Prostate gland (tissue), 2 donors: ENCODE measurements at regions not wholly inside any gene's neighbourhood (a gene's known extent, or its start where the extent isn't known, plus 50 kb on each side); places are given as distances from the start of the nearest gene placed in this dataset.

Experiments used
- DNase-seq: peaks from one replicate; pipeline ENCODE4 v3.0.0-alpha.2; 2019; ENCODE audit warnings: low spot score
- H3K27ac ChIP-seq, 2 donors: fragments of 200-600 bp; sonication (generic); 2 replicates each; pipeline ENCODE4 v1.5.1; 2017 to 2019
- H3K27me3 ChIP-seq: fragments of 200-600 bp; sonication (generic); replicated peaks from 2 replicates; pipeline ENCODE4 v1.5.1; 2019; ENCODE audit not compliant: insufficient read depth
- H3K36me3 ChIP-seq, 2 donors: fragments of 200-600 bp; sonication (generic); 1 replicate in 1 of 2; 2 replicates in 1 of 2; pipeline versions ENCODE4 v1.5.1 to v1.8.1; 2017 to 2019
- H3K4me1 ChIP-seq: fragments of 200-600 bp; sonication (generic); replicated peaks from 2 replicates; pipeline ENCODE4 v1.5.1; 2019
- H3K4me3 ChIP-seq, 2 donors: fragments of 200-600 bp; sonication (generic); 2 replicates each; pipeline ENCODE4 v1.5.1; 2017 to 2019
- H3K9me3 ChIP-seq: fragments of 200-600 bp; sonication (generic); 2 replicates; pipeline ENCODE4 v1.5.1; 2017
- POLR2A ChIP-seq: fragments of 450-650 bp; IDR thresholded peaks from one replicate; pipeline ENCODE4 v1.6.1; 2016; ENCODE audit warnings: antibody characterized with exemption, mild to moderate bottlenecking
- POLR2AphosphoS5 ChIP-seq: sonication (generic); formaldehyde crosslinking; IDR thresholded peaks from one replicate; pipeline ENCODE4 v1.6.1; 2017; ENCODE audit warnings: antibody characterized with exemption
- WGBS: methylation state at CpG from one replicate; pipeline ENCODE4 v1.1.5; 2018; 5-methylcytosine and 5-hydroxymethylcytosine counted together
- intact Hi-C: fragments of 100-400 bp; cut with DNase I; formaldehyde crosslinking; loops from one replicate; pipeline ENCODE4 v1.14.2; 2022
- TF ChIP-seq, protein P1 (sequence below), 4 experiments: fragments of 200-600 bp in 2 of 4; fragments of 450-650 bp in 2 of 4; sonication (generic) in 2 of 4; IDR thresholded peaks; 1 replicate in 3 of 4; 2 replicates in 1 of 4; pipeline ENCODE4 v1.5.1; 2016 to 2019; ENCODE audit warnings: antibody characterized with exemption in 4 of 4, mild to moderate bottlenecking in 2 of 4, moderate library complexity in 2 of 4

- TF ChIP-seq POLR2A (no peak), POLR2AphosphoS5 (no peak)
- TF ChIP-seq, protein P1, sequence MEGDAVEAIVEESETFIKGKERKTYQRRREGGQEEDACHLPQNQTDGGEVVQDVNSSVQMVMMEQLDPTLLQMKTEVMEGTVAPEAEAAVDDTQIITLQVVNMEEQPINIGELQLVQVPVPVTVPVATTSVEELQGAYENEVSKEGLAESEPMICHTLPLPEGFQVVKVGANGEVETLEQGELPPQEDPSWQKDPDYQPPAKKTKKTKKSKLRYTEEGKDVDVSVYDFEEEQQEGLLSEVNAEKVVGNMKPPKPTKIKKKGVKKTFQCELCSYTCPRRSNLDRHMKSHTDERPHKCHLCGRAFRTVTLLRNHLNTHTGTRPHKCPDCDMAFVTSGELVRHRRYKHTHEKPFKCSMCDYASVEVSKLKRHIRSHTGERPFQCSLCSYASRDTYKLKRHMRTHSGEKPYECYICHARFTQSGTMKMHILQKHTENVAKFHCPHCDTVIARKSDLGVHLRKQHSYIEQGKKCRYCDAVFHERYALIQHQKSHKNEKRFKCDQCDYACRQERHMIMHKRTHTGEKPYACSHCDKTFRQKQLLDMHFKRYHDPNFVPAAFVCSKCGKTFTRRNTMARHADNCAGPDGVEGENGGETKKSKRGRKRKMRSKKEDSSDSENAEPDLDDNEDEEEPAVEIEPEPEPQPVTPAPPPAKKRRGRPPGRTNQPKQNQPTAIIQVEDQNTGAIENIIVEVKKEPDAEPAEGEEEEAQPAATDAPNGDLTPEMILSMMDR (IDR thresholded peaks at IDR 0.05), result no peak
- no peaks in the 10 kb centered on the region for H3K27me3 ChIP-seq
- DNase-seq, result no peak
- no peak overlapping the region for H3K27ac ChIP-seq
- intact Hi-C loops, result no loop called here
- no peaks in the 10 kb centered on the region for H3K9me3 ChIP-seq
- H3K4me1 ChIP-seq, result no peaks in the 10 kb centered on the region
- H3K36me3 ChIP-seq, result no peaks in the 10 kb centered on the region
- H3K4me3 ChIP-seq, result no peak overlapping the region
Observed at GRCh38 chr20:58125726-58126125, 102.7 kb downstream of the ANKRD60 start.

- TF ChIP-seq POLR2A (no peak), POLR2AphosphoS5 (no peak)
- TF ChIP-seq, protein P1 (IDR thresholded peaks at IDR 0.05), result no peak
- DNase-seq, result no peak
Observed at GRCh38 chr20:58117944-58118343, 110.5 kb downstream of the ANKRD60 start.

DNA sequence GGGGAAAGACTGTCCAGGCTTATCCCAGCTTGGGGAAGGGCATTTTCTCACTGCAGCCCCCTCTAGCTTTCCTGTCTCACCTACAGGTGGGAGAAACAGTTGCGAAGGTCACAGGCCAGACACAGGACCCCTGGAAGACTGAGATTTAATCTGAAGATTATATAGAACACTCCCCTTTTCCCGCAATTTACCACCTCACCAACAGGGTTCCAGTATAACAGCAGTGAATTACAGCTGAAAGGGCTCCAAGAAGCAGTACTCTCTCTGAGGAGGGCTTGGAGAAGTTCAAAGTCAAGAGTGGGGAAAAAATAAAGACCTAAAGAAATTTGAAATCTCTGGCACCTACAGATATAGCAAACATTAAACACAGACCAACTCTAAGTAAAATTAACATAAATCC is 111.9 kb downstream of the ANKRD60 start:
- Histone ChIP-seq H3K4me3 (no peak overlapping the region), H3K27ac (no peak overlapping the region), H3K27me3 (no peaks in the 10 kb centered on the region), H3K36me3 (no peaks in the 10 kb centered on the region), H3K9me3 (no peaks in the 10 kb centered on the region), H3K4me1 (no peaks in the 10 kb centered on the region)
- DNase-seq, result no peak
- intact Hi-C loops, result no loop called here
- TF ChIP-seq, protein P1 (IDR thresholded peaks at IDR 0.05), result no peak
- no peak for TF ChIP-seq POLR2AphosphoS5
- no peak for TF ChIP-seq POLR2A
- WGBS, result 97% methylated on average over 2 of the region's 2 CpGs

More at GRCh38 chr20:58117944-58118343, 110.5 kb downstream of the ANKRD60 start:
- Histone ChIP-seq H3K36me3 (no peaks in the 10 kb centered on the region), H3K9me3 (no peaks in the 10 kb centered on the region), H3K27ac (no peak overlapping the region), H3K4me3 (no peak overlapping the region), H3K4me1 (no peaks in the 10 kb centered on the region), H3K27me3 (no peaks in the 10 kb centered on the region)
- intact Hi-C loops, result no loop called here

- no peak for DNase-seq
- WGBS, result 49% methylated on average over 10 of the region's 10 CpGs
- no peak for TF ChIP-seq POLR2AphosphoS5
- TF ChIP-seq, protein P1 (IDR thresholded peaks at IDR 0.05), result no peak
- TF ChIP-seq POLR2A, result no peak
- intact Hi-C loops, result no loop called here
- Histone ChIP-seq H3K9me3 (no peaks in the 10 kb centered on the region), H3K27me3 (no peaks in the 10 kb centered on the region), H3K4me3 (no peak overlapping the region), H3K27ac (no peak overlapping the region), H3K4me1 (no peaks in the 10 kb centered on the region), H3K36me3 (no peaks in the 10 kb centered on the region)
Observed at GRCh38 chr20:58113716-58114115, 114.7 kb downstream of the ANKRD60 start.

DNA sequence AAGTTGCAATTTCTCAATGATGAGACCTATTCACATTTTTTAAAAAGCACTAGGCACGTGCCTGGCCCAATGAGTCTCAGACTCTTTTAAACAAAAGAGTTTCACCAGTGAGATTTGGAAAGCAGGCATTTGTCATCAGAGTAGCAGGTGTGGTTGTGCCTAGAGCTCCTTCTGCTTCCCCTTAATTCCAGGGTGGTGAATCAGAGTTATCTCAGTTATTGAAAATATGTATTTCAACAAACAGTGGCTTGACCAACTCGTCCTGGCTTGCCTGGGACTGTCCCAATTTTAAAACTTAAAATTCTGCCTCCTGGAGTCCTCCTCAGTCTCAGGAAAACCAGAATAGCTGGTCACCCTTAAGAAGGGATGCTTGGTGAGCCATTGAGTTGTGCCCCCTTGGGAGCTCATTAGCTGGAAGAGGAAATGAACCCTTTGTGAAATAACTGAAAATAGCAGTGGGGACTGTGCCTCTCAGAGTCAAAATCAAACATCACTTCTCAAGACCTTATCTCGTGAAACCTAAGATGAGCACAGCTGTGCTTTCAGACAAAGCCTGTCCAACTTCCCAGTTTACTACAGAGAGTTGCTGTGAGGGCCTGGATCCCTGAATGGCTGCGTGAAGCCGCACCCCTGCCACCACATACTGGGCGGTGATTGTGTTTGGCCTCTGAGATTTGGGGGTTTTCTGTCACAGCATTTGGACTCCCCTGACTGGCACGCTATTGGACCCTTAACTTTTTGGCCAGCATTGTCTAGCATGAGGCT is 116.3 kb downstream of the ANKRD60 start:
- Histone ChIP-seq H3K9me3 (no peaks in the 10 kb centered on the region), H3K4me1 (no peaks in the 10 kb centered on the region), H3K4me3 (no peak overlapping the region), H3K27ac (peak overlapping the region; percentile 32 to 53), H3K36me3 (no peaks in the 10 kb centered on the region), H3K27me3 (no peaks in the 10 kb centered on the region)
- WGBS, result 44% methylated on average over 7 of the region's 7 CpGs
- intact Hi-C loops, result no loop called here
- DNase-seq, result peak; percentile 59
- no peak for TF ChIP-seq POLR2A
- TF ChIP-seq, protein P1 (IDR thresholded peaks at IDR 0.05), result no peak
- peak; percentile 82 for TF ChIP-seq POLR2AphosphoS5
